Osteoblast (primary cell): ENCODE measurements at regions not wholly inside any gene's neighbourhood (a gene's known extent, or its start where the extent isn't known, plus 50 kb on each side); places are given as distances from the start of the nearest gene placed in this dataset.

Source experiments
- DNase-seq: peaks from one replicate; pipeline ENCODE4 v3.0.0; 2011; ENCODE audit warnings: low spot score, mixed read lengths; ENCODE audit not compliant: insufficient read length; ENCODE audit errors: missing footprints
- H2AFZ ChIP-seq: 2 replicates; pipeline ENCODE4 v1.6.0; 2011; ENCODE audit warnings: mild to moderate bottlenecking, low read length
- H3K27ac ChIP-seq: 2 replicates; pipeline ENCODE4 v1.5.1; 2011; ENCODE audit warnings: mild to moderate bottlenecking, low read depth, low read length, moderate library complexity
- H3K27me3 ChIP-seq: 2 replicates; pipeline ENCODE4 v1.6.0; 2012; ENCODE audit warnings: mild to moderate bottlenecking, control low read depth, inconsistent platforms, low read length, moderate library complexity; ENCODE audit not compliant: insufficient read depth
- H3K36me3 ChIP-seq: 2 replicates; pipeline ENCODE4 v1.5.1; 2011; ENCODE audit warnings: mild to moderate bottlenecking, low read length, control low read depth, moderate library complexity; ENCODE audit not compliant: insufficient read depth
- H3K4me1 ChIP-seq: 2 replicates; pipeline ENCODE4 v1.5.1; 2011; ENCODE audit warnings: mild to moderate bottlenecking, low read length, control low read depth, moderate library complexity; ENCODE audit not compliant: insufficient read depth
- H3K4me2 ChIP-seq: 2 replicates; pipeline ENCODE4 v1.6.0; 2011; ENCODE audit warnings: mild to moderate bottlenecking, low read length; ENCODE audit not compliant: insufficient read depth
- H3K4me3 ChIP-seq: fragments of 200-600 bp; sonication (generic); 3 replicates; pipeline ENCODE4 v1.5.1; 2012; ENCODE audit warnings: mild to moderate bottlenecking, low read length, inconsistent platforms; ENCODE audit not compliant: insufficient read depth
- H3K79me2 ChIP-seq: 2 replicates; pipeline ENCODE4 v1.6.0; 2012; ENCODE audit warnings: mild to moderate bottlenecking, low read length, control low read depth, inconsistent platforms; ENCODE audit not compliant: insufficient read depth
- H3K9me3 ChIP-seq: 2 replicates; pipeline ENCODE4 v1.5.1; 2011; ENCODE audit warnings: low read depth, low read length, control low read depth
- H4K20me1 ChIP-seq: 2 replicates; pipeline ENCODE4 v1.6.0; 2012; ENCODE audit warnings: mild to moderate bottlenecking, low read length, control low read depth; ENCODE audit not compliant: insufficient read depth
- CTCF ChIP-seq: IDR thresholded peaks from 2 replicates; pipeline ENCODE4 v1.5.1; 2011; ENCODE audit warnings: mild to moderate bottlenecking, low read depth, low read length, moderate library complexity; ENCODE audit errors: extremely low read depth

- no peaks in the 10 kb centered on the region for H4K20me1 ChIP-seq
- H3K79me2 ChIP-seq, result no peaks in the 10 kb centered on the region
- no peak for DNase-seq
- H3K36me3 ChIP-seq, result no peaks in the 10 kb centered on the region
- no peaks in the 10 kb centered on the region for H3K27me3 ChIP-seq
- H3K9me3 ChIP-seq, result no peaks in the 10 kb centered on the region
- no peak overlapping the region for H3K27ac ChIP-seq
- H3K4me1 ChIP-seq, result peaks cover 25% of the 10 kb centered on the region
- H2AFZ ChIP-seq, result no peak overlapping the region
- no peak overlapping the region for H3K4me3 ChIP-seq
- TF ChIP-seq CTCF, result no peak
- H3K4me2 ChIP-seq, result no peak overlapping the region
Observed at GRCh38 chr15:81534124-81534523, 160.1 kb upstream of the TMC3 start.

GRCh38 chr15:81532001-81532400 is 158.0 kb upstream of the TMC3 start:
- Histone ChIP-seq H2AFZ (no peak overlapping the region), H3K9me3 (no peaks in the 10 kb centered on the region), H3K27ac (no peak overlapping the region), H3K4me2 (no peak overlapping the region), H4K20me1 (no peaks in the 10 kb centered on the region), H3K27me3 (no peaks in the 10 kb centered on the region), H3K79me2 (no peaks in the 10 kb centered on the region), H3K4me3 (no peak overlapping the region), H3K36me3 (no peaks in the 10 kb centered on the region), H3K4me1 (peaks cover 25% of the 10 kb centered on the region)
- DNase-seq, result peak; percentile 17
- TF ChIP-seq CTCF, result no peak

GRCh38 chr15:81531109-81531592 is 157.1 kb upstream of the TMC3 start:
- peaks cover 25% of the 10 kb centered on the region for H3K4me1 ChIP-seq
- no peak overlapping the region for H3K27ac ChIP-seq
- H3K36me3 ChIP-seq, result no peaks in the 10 kb centered on the region
- H3K9me3 ChIP-seq, result no peaks in the 10 kb centered on the region
- H2AFZ ChIP-seq, result peak overlapping the region; percentile 71
- no peaks in the 10 kb centered on the region for H4K20me1 ChIP-seq
- no peak overlapping the region for H3K4me3 ChIP-seq
- peak overlapping the region; percentile 47 for H3K4me2 ChIP-seq
- no peaks in the 10 kb centered on the region for H3K79me2 ChIP-seq
- TF ChIP-seq CTCF, result no peak
- DNase-seq, result peak; percentile 35
- no peaks in the 10 kb centered on the region for H3K27me3 ChIP-seq

GRCh38 chr15:81530271-81530691 is 156.3 kb upstream of the TMC3 start:
- H3K4me1 ChIP-seq, result peaks cover 25% of the 10 kb centered on the region
- H3K27ac ChIP-seq, result no peak overlapping the region
- H3K4me2 ChIP-seq, result no peak overlapping the region
- H4K20me1 ChIP-seq, result no peaks in the 10 kb centered on the region
- no peaks in the 10 kb centered on the region for H3K9me3 ChIP-seq
- H2AFZ ChIP-seq, result no peak overlapping the region
- H3K36me3 ChIP-seq, result no peaks in the 10 kb centered on the region
- TF ChIP-seq CTCF, result no peak
- H3K27me3 ChIP-seq, result no peaks in the 10 kb centered on the region
- H3K79me2 ChIP-seq, result no peaks in the 10 kb centered on the region
- no peak overlapping the region for H3K4me3 ChIP-seq
- DNase-seq, result no peak
